Upper lobe of left lung (tissue), 6 donors: ENCODE measurements at regions not wholly inside any gene's neighbourhood (a gene's known extent, or its start where the extent isn't known, plus 50 kb on each side); places are given as distances from the start of the nearest gene placed in this dataset.

Experiments
- ATAC-seq, 2 donors: fragments of 200-7000 bp; cut with Tn5 transposase; one replicate each; pipeline ENCODE4 v1.9.1; 2022; ENCODE audit warnings: mild to moderate bottlenecking in 2 of 2, moderate library complexity in 2 of 2; ENCODE audit not compliant: low FRiP score in 2 of 2
- DNase-seq, 2 donors: peaks; one replicate each; pipeline ENCODE4 v3.0.0-alpha.2; 2019 to 2020
- H3K27ac ChIP-seq, 4 donors: fragments of 200-600 bp; sonication (generic); one replicate each; pipeline ENCODE4 v1.5.1; 2016 to 2019
- H3K27me3 ChIP-seq, 4 donors: fragments of 200-600 bp; sonication (generic); one replicate each; pipeline ENCODE4 v1.5.1; 2017 to 2019
- H3K36me3 ChIP-seq, 4 donors: fragments of 200-600 bp; sonication (generic); one replicate each; pipeline ENCODE4 v1.5.1; 2016 to 2019
- H3K4me1 ChIP-seq, 4 donors: fragments of 200-600 bp; sonication (generic); one replicate each; pipeline ENCODE4 v1.5.1; 2018 to 2019
- H3K4me3 ChIP-seq, 4 donors: fragments of 200-600 bp; sonication (generic); one replicate each; pipeline ENCODE4 v1.5.1; 2017 to 2019; ENCODE audit warnings: mild to moderate bottlenecking in 2 of 4, moderate library complexity in 1 of 4
- H3K9me3 ChIP-seq, 4 donors: fragments of 200-600 bp; sonication (generic); one replicate each; pipeline ENCODE4 v1.5.1; 2018 to 2019
- CTCF ChIP-seq, 6 experiments: fragments of 450-650 bp in 4 of 6; fragments of 200-600 bp in 2 of 6; sonication (generic) in 2 of 6; IDR thresholded peaks; one replicate each; pipeline ENCODE4 v1.5.1; 2016 to 2019; ENCODE audit warnings: antibody characterized with exemption in 6 of 6
- EP300 ChIP-seq, 4 donors: sonication (generic); formaldehyde crosslinking; IDR thresholded peaks; one replicate each; pipeline ENCODE4 v1.5.1; 2017; ENCODE audit warnings: antibody characterized with exemption in 4 of 4, control low read depth in 2 of 4
- POLR2A ChIP-seq, 4 donors: fragments of 450-650 bp; IDR thresholded peaks; one replicate each; pipeline ENCODE4 v1.5.1; 2016 to 2017; ENCODE audit warnings: antibody characterized with exemption in 4 of 4, mild to moderate bottlenecking in 2 of 4
- POLR2AphosphoS5 ChIP-seq, 2 donors: sonication (generic); formaldehyde crosslinking; IDR thresholded peaks; one replicate each; pipeline ENCODE4 v1.5.1; 2017; ENCODE audit warnings: antibody characterized with exemption in 2 of 2
- WGBS, 2 donors: methylation state at CpG; one replicate each; pipeline ENCODE4 v1.1.5; 2017 to 2018; 5-methylcytosine and 5-hydroxymethylcytosine counted together
- donor health status: DM: no; HTN: no; CAD: no; lungs with moderate emphysema.
- donor health status: DM: no; HTN: yes; CAD: no; lungs with severe emphysema.

- peak; percentile 40 to 58 for ATAC-seq
- no peak for TF ChIP-seq POLR2AphosphoS5 (IDR thresholded peaks at IDR 0.05)
- TF ChIP-seq EP300 (IDR thresholded peaks at IDR 0.05) = no peak
- no peak for TF ChIP-seq CTCF (IDR thresholded peaks at IDR 0.05)
- TF ChIP-seq POLR2A (IDR thresholded peaks at IDR 0.05) = no peak
- Histone ChIP-seq H3K9me3 (no peaks in the 10 kb centered on the region), H3K27ac (no peak overlapping the region), H3K4me3 (no peak overlapping the region), H3K27me3 (no peaks in the 10 kb centered on the region), H3K4me1 (no peaks in the 10 kb centered on the region), H3K36me3 (no peaks in the 10 kb centered on the region)
- no peak for DNase-seq
- WGBS, 2 donors = 72 to 81% methylated on average over 6 of the region's 6 CpGs
Measured at GRCh38 chr2:44075541-44075940, 79.8 kb upstream of the LRPPRC start.

GRCh38 chr2:44077942-44078511 lies 82.2 kb upstream of the LRPPRC start:
- H3K4me1 ChIP-seq = no peaks in the 10 kb centered on the region
- TF ChIP-seq POLR2AphosphoS5 (IDR thresholded peaks at IDR 0.05) (no peak), CTCF (IDR thresholded peaks at IDR 0.05) (no peak), POLR2A (IDR thresholded peaks at IDR 0.05) (no peak), EP300 (IDR thresholded peaks at IDR 0.05) (no peak)
- ATAC-seq = no peak
- H3K4me3 ChIP-seq = no peak overlapping the region
- H3K9me3 ChIP-seq = no peaks in the 10 kb centered on the region
- no peaks in the 10 kb centered on the region for H3K36me3 ChIP-seq
- 95 to 97% methylated on average over 4 of the region's 4 CpGs for WGBS, 2 donors
- DNase-seq = no peak
- no peaks in the 10 kb centered on the region for H3K27me3 ChIP-seq
- H3K27ac ChIP-seq = no peak overlapping the region

GRCh38 chr2:44079686-44080085 lies 83.9 kb upstream of the LRPPRC start:
- Histone ChIP-seq H3K27me3 (no peaks in the 10 kb centered on the region), H3K9me3 (no peaks in the 10 kb centered on the region), H3K36me3 (no peaks in the 10 kb centered on the region), H3K4me3 (no peak overlapping the region), H3K27ac (no peak overlapping the region), H3K4me1 (no peaks in the 10 kb centered on the region)
- ATAC-seq = no peak
- WGBS, 2 donors = 72 to 79% methylated on average over 2 to 3 of the region's 3 CpGs
- DNase-seq = no peak
- no peak for TF ChIP-seq POLR2AphosphoS5 (IDR thresholded peaks at IDR 0.05)
- no peak for TF ChIP-seq POLR2A (IDR thresholded peaks at IDR 0.05)
- TF ChIP-seq CTCF (IDR thresholded peaks at IDR 0.05) = no peak
- TF ChIP-seq EP300 (IDR thresholded peaks at IDR 0.05) = no peak

GRCh38 chr2:44083054-44083453 lies 85.6 kb upstream of the PPM1B start:
- ATAC-seq = no peak
- no peaks in the 10 kb centered on the region for H3K27me3 ChIP-seq
- peaks cover 9 to 14% (median 11%) of the 10 kb centered on the region in 4 donors for H3K4me1 ChIP-seq
- H3K4me3 ChIP-seq = no peak overlapping the region
- TF ChIP-seq EP300 (IDR thresholded peaks at IDR 0.05) (no peak), CTCF (IDR thresholded peaks at IDR 0.05) (no peak), POLR2A (IDR thresholded peaks at IDR 0.05) (no peak), POLR2AphosphoS5 (IDR thresholded peaks at IDR 0.05) (no peak)
- DNase-seq = no peak
- H3K27ac ChIP-seq = no peak overlapping the region
- H3K36me3 ChIP-seq = no peaks in the 10 kb centered on the region
- H3K9me3 ChIP-seq = no peaks in the 10 kb centered on the region
- 73 to 80% methylated on average over 4 of the region's 4 CpGs for WGBS, 2 donors

- no peaks in the 10 kb centered on the region for H3K9me3 ChIP-seq
- H3K27ac ChIP-seq = no peak overlapping the region
- peaks cover 9 to 14% (median 11%) of the 10 kb centered on the region in 4 donors for H3K4me1 ChIP-seq
- H3K36me3 ChIP-seq = no peaks in the 10 kb centered on the region
- H3K27me3 ChIP-seq = no peaks in the 10 kb centered on the region
- DNase-seq (no peak), ATAC-seq (no peak)
- TF ChIP-seq CTCF (IDR thresholded peaks at IDR 0.05) = no peak
- no peak for TF ChIP-seq EP300 (IDR thresholded peaks at IDR 0.05)
- no peak for TF ChIP-seq POLR2AphosphoS5 (IDR thresholded peaks at IDR 0.05)
- no peak for TF ChIP-seq POLR2A (IDR thresholded peaks at IDR 0.05)
- no peak overlapping the region for H3K4me3 ChIP-seq
- 92 to 97% methylated on average over 5 of the region's 5 CpGs for WGBS, 2 donors
Measured at GRCh38 chr2:44084850-44085249, 83.8 kb upstream of the PPM1B start.
